GM18858 (cell line): ENCODE measurements at regions not wholly inside any gene's neighbourhood (a gene's known extent, or its start where the extent isn't known, plus 50 kb on each side); places are given as distances from the start of the nearest gene placed in this dataset.

ENCODE experiments used
- ATAC-seq: cut with Tn5 transposase; IDR thresholded peaks from one replicate; pipeline ENCODE4 v1.9.1; 2021; ENCODE audit not compliant: unreplicated experiment

GRCh38 chr3:14307656-14308302 lies 94.6 kb upstream of the SLC6A6 start:
- ATAC-seq: no peak

DNA sequence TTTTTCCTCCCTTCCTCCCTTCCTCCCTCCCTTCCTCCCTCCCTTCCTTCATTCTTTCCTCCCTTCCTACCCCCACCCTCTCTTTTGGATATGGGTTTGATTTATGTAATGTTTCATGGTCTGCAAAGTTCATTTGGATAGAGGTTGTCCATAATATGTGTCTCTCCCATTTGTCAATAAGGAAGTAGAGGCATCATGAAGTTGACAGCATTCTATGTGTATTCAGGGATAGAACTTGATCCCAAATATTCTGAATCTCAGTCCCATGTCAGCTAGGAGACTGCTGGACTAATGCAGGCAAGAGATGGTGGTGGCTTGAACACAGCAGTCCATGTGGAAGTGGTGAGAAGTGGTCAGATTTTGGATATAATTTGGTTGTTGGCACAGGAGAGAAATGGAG lies 90.7 kb upstream of the SLC6A6 start:
- no peak for ATAC-seq

DNA sequence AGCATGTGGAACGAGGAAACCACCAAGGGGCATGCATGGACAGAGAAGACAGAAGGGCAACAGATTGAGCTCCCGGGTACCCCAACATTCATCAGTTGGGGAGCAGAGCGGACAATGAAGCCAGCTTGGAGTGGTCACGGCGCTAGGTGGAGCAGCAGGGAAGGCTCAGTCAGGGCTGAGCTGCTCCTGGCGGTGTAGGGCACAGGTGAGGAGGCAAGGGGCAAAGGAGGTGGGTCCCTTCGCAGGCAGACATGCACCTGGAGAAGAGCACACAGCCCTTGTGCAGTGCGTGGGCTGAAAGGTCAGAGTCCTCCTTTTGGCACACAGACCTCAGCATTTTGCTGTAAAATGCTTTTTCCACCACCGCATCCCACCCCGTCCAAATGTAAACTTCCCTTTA lies 90.0 kb upstream of the SLC6A6 start:
- no peak for ATAC-seq

DNA sequence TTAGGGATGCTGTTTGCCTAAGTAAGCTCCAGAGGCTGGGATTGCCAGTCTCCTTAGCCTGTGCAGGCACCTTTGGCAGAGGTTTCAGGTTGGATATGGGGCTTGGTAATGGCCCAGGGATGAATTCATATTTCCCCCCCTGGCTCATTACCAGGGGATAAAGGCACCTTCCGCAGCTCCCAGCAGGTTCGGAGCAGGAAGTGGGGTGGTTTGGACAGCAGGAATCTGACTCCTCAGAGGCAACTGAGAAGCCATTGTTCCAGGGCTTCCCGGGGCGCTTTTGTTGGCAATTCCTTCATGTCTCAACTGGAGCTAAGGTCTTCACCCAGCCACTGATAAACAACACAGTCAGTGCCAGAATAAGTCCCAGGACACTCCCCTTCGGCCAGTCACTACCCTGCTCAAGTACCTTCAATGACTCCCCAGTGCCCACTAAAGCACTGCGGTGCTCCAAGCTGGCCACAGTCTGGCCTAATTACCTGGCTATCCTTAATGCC lies 85.3 kb upstream of the SLC6A6 start:
- no peak for ATAC-seq

GRCh38 chr3:14318646-14319045 lies 83.8 kb upstream of the SLC6A6 start:
- no peak for ATAC-seq

DNA sequence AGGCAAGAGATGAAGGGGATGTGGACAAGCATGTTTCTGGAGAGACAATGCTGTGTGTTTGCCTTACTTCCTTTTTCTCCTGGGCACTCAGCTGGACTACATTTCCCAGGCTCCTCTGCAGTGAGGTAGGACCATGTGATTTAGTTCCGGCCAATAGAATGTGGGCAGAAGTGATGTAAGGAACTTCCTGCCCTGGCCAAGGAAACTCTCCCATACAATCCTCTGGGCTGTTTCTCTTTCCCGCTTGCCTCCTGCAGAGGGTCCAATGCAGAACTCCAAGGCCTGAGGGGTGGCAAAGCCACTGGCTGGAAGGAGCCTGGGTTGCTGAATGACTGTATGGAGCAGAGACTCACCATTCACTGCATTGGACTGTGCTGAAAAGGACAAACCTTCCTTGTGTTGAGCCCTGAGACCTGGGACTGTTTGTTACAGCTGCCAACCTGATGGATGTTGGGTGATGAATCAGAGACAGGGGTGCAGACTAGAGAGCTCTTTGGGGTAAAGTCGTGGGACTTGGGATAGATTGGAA lies 82.7 kb upstream of the SLC6A6 start:
- peak; percentile 92 for ATAC-seq

DNA sequence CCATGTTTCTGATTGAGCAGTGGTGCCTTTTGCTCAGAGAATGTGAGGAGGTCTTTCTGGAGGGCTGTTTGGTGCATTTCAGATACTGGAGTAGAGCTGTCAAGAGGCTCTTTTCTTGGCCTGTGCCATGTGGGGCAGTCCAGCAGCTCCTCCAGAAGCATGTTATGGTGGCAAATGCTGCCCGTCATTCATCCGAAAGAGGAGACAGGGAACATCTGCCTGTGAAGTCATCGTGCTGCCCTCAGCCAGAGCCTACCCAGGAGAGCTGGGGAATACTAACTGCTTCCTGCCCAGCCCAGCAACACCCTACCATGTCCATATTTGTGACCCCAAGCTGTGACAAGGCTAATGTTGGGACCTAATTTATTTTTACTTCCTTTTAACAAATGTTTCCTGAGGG lies 82.2 kb upstream of the SLC6A6 start:
- no peak for ATAC-seq

- ATAC-seq: no peak
Observed at GRCh38 chr3:14322001-14322400, 80.4 kb upstream of the SLC6A6 start.

- no peak for ATAC-seq
Observed at GRCh38 chr3:14322667-14323295, 79.6 kb upstream of the SLC6A6 start.

- no peak for ATAC-seq
Observed at GRCh38 chr3:14323401-14324223, 78.8 kb upstream of the SLC6A6 start.

GRCh38 chr3:14324224-14324944 lies 78.0 kb upstream of the SLC6A6 start:
- no peak for ATAC-seq

DNA sequence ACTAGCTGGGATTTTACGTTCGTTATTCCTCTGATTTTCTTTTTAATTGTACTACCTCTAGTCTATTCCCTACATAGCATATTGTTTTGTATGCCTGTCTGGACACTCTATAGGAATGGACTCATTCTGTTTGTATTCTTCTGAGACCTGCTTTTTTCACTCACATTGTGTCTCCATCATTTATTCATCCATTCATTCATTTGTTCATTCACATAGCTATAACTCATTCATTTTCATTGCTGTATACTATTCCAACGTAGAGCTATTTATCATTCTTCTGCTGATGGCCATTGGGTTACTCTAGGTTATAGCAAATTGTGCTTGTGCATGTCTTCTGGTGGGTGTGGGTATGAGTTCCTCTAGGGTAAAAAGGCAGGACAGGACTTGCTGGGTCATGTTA lies 74.0 kb upstream of the SLC6A6 start:
- no peak for ATAC-seq

- ATAC-seq: no peak
Observed at GRCh38 chr3:14329116-14329830, 73.1 kb upstream of the SLC6A6 start.

GRCh38 chr3:14329842-14330241 lies 72.6 kb upstream of the SLC6A6 start:
- ATAC-seq: no peak

DNA sequence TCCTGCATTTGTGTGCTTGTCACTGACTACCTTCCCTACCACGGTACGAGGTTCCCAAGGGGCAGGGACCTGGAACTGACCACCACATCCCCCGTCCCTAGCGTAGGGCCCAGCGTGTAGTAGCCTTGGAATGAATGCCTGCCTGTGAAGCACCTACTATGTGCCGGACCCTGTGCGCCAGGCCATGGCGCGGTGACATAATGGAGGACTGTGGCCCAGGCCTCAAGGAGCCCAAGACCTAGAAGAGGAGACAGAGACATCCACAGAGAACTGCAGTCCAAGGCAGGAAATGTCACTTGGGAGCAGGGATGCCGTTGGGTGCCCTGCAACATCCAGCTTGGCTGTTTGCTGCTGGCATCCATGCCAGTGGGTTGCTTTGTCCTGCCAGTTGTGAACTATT lies 71.9 kb upstream of the SLC6A6 start:
- ATAC-seq: no peak

- no peak for ATAC-seq
Observed at GRCh38 chr3:14331251-14331650, 71.2 kb upstream of the SLC6A6 start.

- ATAC-seq: no peak
Observed at GRCh38 chr3:14332392-14332791, 70.0 kb upstream of the SLC6A6 start.

DNA sequence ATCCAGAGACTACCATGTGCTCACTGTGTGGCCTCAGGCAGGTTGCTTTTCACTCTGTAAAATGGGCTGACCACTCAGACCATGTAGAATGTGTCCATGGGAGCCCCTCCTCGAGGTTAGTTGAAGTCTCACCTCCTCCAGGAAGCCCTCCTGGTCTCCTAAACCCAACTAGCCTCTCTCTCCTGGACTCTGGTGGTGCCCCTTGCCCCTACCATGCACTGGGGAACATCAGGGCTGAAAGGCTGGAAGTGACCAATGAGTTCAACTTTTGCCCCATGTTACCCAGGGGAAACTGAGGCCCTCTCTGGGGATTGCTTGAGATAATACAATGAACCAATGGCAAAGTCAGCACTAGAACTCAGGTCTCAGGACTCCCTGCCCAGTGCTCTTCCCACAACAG lies 69.2 kb upstream of the SLC6A6 start:
- ATAC-seq: no peak

GRCh38 chr3:14333621-14334020 lies 68.8 kb upstream of the SLC6A6 start:
- ATAC-seq: no peak

DNA sequence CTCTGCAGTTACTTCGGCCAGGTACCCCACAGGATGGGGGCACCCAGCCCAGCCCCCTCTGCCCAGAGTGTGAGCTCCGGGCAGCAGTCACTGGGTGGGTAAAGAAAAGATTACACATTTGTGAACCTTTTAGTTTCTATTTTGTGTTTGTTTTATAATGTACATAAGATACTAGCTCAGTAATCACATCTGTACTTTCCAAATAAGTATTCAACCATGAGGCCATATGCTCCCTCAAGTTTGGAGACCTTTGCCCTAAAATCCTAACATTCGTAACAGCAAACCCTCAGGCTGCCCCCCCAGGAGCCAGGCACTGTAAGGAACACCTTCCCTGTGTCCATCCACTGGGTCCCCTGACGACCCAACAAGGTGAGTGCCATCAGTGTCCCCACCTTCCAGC lies 68.3 kb upstream of the SLC6A6 start:
- no peak for ATAC-seq
